Stimulated activated CD4-positive, alpha-beta T cell treated with anti-CD3 and anti-CD28 coated beads, TNF-alpha, amount 100 ng/mL, for 4 hours (primary cell): ENCODE measurements at regions not wholly inside any gene's neighbourhood (a gene's known extent, or its start where the extent isn't known, plus 50 kb on each side); places are given as distances from the start of the nearest gene placed in this dataset.

ENCODE experiments used
- DNase-seq, 3 experiments: peaks; one replicate each; pipeline ENCODE4 v3.0.0-alpha.2; 2020; ENCODE audit warnings: low read depth in 3 of 3

DNA sequence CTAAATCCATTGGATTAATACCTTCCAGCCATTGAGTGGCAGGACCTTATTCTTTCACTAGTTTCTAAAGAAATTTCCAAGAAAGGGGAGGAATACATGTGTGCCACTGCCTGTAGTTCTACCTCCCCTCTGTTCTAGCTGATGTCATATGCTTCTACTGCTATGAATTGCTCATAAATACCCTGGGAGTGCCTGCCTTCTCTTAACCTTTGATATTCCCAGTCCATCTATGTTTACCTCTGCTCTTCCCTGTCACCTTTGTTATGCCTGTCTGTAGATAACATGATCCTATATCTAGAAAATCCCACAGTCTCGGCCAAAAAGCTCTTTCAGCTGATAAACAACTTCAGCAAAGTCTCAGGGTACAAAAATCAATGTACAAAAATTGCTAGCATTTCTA is 486.9 kb upstream of the ARRDC4 start:
- no peak for DNase-seq

DNA sequence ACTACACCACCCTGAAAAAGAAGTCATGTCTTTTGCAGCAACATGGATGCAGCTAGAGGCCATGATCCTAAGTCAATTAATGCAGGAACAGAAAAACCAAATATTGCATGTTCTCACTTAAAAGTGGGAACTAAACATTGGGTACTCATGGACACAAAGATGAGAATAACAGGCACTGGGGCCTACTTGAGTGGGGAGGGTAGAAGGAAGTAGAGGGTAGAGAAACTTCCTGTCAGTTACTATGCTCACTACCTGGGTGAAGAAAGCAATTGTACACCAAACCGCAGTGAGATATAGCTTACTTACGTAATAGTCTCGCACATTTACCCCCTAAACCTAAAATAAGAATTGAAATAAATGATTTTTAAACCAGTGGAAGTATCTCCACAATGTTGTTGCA is 480.5 kb upstream of the ARRDC4 start:
- DNase-seq = no peak

- DNase-seq = no peak
These were observed 478.0 kb upstream of the ARRDC4 start for GRCh38 chr15:97482521-97482920.

DNA sequence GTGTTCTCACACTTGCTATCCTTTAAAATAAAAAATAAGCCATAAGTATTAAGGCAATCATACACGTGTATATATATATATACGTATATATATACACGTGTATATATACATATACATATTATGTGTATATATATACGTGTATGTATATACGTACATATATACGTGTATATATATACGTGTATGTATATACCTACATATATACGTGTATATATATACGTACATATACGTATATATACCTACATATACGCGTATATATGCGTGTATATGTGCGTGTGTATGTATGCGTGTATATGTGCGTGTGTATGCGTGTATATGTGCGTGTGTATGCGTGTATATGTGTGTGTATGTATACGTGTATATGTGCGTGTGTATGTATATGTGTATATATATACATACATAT is 477.3 kb upstream of the ARRDC4 start:
- no peak for DNase-seq

DNA sequence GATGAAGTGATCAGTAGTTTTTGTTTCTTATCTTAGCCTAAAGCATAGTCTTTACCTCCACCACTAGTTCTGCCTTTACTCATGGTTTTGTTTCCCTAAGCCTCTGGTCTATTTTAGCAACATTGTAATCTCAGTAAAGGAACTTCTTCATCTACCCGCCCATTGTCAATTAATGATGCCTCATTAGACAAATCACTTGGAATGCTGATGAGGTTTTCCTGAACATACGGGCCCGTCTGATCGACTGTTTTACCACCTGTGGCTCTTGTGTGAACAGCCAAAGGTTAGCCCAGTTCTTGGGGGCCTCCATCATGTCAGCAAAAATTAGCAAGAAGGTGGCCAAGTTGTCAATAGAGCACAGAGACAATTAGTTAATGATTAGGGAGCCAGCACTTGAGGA is 470.1 kb upstream of the ARRDC4 start:
- DNase-seq = no peak

- no peak for DNase-seq
These were observed 459.2 kb upstream of the ARRDC4 start for GRCh38 chr15:97501291-97501690.

GRCh38 chr15:97502038-97502437 is 458.5 kb upstream of the ARRDC4 start:
- DNase-seq = no peak

GRCh38 chr15:97504031-97504792 is 456.3 kb upstream of the ARRDC4 start:
- no peak for DNase-seq

DNA sequence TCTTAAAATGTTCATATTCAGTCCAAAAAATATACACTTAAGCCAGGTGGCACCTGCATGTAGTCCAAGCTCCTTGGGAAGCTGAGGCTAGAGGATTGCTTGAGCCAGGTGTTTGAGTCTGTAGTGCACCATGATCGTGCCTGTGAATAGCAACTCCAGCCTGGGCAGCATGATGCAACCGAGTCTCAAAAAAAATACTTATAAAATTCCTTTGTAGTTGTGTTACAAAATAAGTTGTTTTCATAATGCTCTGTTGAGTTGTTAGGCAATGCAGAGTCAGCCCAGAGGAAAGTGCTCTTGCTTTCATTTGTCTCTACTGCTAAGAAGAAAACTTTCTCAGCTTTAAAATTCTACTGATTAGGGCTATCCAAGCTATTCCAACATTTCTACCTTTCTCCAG is 442.8 kb upstream of the ARRDC4 start:
- DNase-seq = no peak

DNA sequence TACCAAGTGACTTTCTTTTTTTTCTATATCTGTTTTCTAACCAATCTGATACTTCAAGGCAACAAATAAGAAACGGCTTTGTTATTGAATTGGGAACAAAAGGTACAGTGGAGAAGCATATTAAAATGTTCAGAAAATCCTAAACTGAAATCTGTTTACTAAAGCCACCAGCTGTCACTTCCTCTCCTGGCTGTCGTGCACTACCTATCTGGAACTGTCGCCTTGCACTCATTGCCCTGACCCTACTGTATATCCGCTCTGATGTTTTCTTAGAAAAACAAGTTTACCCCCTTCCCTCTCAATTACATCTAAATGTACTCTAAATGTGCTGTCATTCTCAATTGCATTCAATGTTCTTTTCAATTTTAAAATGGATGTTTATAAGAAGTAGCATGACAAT is 439.8 kb upstream of the ARRDC4 start:
- DNase-seq = no peak

DNA sequence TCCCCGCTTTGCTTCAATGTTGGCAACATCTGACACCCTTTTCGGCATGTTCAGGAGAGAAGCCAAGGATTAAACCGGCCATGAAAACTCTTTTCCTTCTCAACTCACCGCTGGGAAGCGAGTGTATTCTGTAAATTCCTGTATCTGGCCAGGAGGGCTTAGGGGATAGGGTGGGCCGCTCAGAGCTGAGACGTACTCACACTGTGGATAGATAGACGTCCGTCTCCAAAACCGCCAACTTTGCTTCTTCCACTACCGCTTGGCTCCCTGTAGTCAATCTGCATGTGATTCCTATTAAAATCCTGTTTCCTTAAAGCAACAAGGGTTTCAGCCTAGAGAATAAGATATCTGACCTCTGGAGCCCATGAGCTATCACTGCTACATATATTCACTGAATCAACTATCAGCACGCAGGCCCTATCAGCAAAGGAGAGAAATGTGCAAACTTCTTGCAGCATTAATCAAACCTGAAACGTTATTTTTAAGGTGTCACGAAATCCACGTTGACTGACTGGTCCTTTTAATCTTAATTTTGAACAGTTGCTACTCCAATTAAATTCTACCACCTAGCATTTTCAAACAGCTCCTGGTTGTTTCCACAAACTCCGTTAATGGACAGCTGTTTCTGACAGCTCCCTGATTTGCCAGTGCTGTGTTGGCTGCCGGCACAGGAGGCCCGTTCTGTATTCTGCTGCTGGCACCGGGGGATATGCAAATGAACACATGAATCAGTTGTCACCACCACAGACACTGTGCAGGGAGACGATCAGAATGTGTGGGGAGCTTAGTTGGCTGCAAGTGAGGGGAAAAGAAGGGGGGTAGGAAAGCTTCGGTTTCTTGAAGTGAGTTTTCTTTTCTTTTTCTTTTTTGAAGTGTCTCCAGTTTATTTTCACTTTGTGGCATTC is 438.9 kb upstream of the ARRDC4 start:
- no peak for DNase-seq

DNA sequence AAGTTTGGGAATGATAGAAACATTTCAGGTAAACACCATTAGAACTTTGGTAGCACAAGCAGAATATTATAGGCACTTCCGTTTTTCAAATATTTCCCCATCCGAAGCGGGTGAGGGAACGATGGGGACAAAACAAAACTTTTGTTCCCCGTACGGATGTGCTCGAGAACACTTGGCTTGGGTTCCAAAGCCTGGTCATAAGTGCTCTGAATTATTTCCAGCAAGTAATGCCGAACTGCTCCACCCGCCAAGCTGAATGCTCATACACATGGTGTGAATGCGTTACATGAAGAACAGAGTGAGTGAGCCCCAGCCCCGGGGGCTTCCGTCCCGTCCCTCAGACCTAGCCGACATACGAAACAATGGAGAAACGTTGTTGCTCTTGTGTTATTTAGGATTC is 438.2 kb upstream of the ARRDC4 start:
- no peak for DNase-seq

GRCh38 chr15:97525809-97526208 is 434.7 kb upstream of the ARRDC4 start:
- no peak for DNase-seq

- DNase-seq = no peak
These were observed 432.3 kb upstream of the ARRDC4 start for GRCh38 chr15:97528238-97528637.

DNA sequence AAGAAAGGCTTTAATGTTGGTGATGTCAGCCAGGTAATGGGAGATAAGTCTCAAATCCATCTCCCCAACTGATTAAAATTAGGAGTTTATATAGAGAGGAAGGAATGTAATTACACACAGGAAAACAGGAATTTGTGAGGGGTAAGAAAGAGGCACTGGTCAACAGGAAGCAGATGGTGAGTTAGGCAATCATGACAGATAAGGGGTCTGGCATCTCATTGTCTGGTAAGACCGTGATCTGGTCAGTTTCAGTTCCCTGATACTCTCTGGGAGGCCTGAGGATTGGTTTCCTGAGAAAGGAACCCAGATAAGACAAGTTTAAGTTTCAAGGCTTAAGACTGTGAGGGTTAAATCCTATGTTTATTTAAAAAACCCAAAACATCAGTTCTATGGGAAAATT is 414.7 kb upstream of the ARRDC4 start:
- DNase-seq = no peak

DNA sequence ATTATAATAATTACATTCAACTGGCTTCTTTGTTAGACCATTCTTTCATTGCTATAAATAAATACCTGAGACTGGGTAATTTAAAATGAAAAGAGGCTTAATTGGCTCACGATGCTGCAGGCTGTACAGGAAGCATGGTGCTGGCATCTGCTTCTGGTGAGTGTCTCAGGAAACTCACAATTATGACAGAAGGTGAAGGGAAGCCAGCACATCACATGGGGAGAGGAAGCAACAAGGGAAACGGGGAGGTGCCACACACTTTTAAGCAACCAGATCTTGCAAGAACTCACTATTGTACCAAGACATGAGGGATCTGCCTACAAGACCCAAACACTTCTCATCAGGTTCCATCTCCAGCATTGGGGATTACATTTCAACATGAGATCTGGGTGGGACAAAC is 413.1 kb upstream of the ARRDC4 start:
- no peak for DNase-seq

GRCh38 chr15:97561529-97561928 is 399.0 kb upstream of the ARRDC4 start:
- no peak for DNase-seq

DNA sequence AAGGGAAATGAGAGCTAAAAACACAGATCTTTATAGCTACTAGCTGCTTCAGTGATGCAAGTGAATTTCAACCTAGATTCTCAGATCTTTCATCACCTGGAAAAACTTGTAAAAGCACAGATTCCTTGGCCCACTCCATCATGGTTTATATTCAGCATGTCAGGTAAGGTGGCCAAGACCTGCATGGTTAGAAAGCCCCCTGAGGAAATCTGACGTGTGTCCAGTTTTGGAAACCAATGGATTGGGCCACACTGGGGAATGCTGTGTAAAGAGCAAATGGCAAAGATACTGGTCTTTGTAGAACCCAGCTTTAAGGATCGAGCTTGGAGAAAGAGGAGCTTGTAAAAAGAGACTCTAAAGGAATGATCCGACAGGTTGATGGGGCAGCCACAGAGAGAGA is 397.0 kb upstream of the ARRDC4 start:
- no peak for DNase-seq

GRCh38 chr15:97566961-97567360 is 393.5 kb upstream of the ARRDC4 start:
- no peak for DNase-seq

DNA sequence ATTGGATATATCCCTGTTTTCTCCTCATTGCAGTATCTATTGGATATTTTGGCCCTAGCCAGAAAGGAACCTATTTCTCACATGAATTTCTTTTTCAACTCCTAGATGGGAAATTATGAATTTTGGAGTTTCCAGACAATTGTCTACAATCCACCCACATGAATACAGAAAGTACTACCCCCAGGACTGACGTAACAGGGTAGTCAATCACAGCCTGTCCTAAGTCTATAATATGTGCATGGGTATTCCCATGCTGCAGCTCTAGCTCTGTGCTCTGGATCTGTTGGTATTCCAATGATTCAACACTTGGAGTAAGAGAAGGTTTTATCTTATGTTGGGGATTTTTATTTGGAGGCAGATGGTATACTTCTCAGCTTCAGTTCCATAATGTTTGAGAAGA is 393.1 kb upstream of the ARRDC4 start:
- no peak for DNase-seq

DNA sequence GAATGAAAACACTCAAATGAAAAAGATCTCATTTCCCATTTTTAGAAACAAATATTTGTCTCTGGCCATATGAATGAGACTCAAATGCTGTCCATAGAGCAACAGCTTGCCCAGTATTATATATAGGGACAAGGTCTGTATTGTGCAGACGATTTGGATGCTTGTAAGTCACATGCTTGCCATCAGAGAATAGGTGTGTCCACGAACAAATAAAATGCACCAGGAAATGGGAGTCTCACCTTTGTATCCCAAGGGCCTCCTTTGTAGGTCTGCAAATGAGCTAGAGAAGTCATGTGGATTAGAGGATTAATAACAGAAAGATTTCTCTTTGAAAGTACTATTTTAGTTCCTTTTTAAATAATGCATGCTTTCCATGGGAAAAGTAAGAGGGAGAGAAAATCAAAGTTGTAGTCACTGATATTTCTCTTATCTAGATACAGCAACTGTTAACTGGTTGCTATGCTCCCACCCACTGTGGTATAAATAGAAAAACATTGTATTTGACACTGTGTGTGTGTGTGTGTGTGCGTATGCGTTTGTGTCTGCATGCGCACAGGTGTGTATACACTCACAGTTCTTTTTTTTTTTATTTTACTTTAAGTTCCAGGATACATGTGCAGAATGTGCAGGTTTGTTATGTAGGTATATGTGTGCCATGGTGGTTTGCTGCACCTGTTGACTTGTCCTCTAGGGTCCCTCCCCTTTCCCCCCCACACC is 383.4 kb upstream of the ARRDC4 start:
- no peak for DNase-seq

- DNase-seq = no peak
These were observed 375.1 kb upstream of the ARRDC4 start for GRCh38 chr15:97585408-97585807.

DNA sequence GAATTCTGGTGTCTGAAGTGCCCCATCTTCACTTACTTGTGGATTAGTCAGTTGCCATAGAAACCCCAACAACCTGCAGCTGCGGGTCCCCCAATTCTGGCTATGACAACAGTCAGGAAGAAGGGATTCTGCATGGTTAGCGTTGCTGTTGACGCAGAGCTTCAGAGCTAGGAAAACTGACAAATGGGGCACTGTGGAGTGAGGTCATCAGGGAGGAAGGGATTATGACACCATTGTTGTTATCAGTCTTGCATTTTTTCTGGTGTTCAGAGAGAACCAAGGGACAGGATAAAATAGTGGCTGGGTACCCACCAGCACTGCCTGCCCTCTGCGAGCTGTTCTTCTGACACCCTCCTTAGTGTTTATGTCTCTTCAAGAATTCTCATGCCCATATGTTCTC is 367.7 kb upstream of the ARRDC4 start:
- no peak for DNase-seq
